GM18519 (cell line): ENCODE measurements at regions not wholly inside any gene's neighbourhood (a gene's known extent, or its start where the extent isn't known, plus 50 kb on each side); places are given as distances from the start of the nearest gene placed in this dataset.
A peak's percentile ranks its signal among the peaks of the same experiment; 100 is the strongest.

Source experiments
- ATAC-seq: cut with Tn5 transposase; IDR thresholded peaks from one replicate; pipeline ENCODE4 v1.9.1; 2021; ENCODE audit warnings: mild to moderate bottlenecking, moderate library complexity; ENCODE audit not compliant: unreplicated experiment, low FRiP score

- ATAC-seq, result no peak
Measured at GRCh38 chr2:215750763-215751162, 262.6 kb downstream of the MREG start.

DNA sequence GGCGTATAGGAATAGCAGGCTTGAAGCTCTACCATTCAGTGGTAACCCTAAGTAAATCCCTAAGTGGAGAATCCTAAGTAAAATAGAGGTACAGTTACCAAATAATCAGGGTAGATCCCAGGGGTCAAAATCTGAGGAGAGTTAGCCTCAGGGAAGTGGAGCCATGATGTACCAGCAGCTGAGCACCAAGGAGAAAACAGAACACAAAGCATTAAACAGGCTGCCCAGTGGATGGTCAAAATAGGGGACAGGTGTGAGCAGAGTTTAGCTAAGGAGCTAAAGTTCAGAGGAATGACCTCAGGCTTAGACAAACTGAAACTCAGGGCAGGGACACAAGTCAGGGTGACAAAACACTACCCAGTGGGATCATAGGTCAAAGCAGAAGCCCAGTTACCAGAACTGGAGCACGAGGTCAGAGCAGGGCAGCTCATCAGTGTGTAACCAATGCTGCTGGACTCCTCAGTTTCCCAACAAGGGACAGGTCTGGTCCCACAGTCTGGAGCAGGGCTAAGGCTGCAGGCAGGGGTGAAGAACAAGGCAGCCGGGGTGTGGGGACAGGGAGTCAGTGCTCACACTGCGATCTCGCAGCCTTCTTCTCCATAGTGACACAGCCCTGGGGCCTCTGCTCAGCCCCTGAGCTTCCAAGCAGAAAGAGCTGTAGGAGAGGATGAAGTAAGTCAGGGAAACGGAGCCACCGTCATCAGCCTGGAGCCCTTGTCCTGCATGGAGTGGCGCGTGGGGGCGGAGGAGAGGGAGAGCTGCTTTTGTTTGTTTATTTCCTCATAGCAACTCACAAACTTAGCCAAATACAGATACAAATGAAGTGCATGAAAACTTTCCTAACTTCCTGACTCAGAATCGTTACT lies 264.0 kb downstream of the MREG start:
- ATAC-seq, result no peak

GRCh38 chr2:215748446-215748845 lies 264.9 kb downstream of the MREG start:
- ATAC-seq, result no peak

GRCh38 chr2:215746887-215747615 lies 266.3 kb downstream of the MREG start:
- no peak for ATAC-seq

DNA sequence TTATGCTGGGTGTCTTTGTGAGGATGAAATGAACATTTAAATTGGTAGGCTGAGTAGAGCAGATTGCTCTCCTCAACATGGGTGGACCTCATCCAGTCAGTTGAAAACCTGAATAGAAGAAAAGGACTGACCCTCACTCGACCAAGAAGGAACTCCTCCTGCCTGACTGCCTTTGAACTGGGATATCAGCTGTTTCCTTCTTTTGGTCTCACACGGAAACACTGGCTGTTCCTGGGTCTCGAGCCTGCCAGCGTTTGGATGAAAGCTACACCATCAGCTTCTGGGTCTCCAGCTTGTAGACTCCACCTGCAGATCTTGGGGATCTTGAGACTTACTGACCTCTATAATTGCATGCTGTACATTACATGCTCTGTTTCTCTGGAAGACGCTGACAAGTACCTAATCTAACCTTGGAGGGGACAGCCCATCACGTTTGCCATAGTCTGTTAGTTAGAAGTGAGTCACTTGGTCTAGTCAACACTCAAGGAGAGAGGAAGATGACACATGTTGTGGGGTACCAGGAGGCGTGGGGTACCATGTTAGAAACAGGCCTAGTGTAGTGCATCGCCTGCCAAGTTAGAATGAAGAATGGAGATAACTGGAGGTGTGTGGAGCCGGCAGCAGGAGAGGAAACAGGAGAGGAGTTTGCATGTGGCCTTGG lies 267.0 kb downstream of the MREG start:
- ATAC-seq, result no peak

- ATAC-seq, result no peak
Measured at GRCh38 chr2:215745331-215745730, 268.0 kb downstream of the MREG start.

DNA sequence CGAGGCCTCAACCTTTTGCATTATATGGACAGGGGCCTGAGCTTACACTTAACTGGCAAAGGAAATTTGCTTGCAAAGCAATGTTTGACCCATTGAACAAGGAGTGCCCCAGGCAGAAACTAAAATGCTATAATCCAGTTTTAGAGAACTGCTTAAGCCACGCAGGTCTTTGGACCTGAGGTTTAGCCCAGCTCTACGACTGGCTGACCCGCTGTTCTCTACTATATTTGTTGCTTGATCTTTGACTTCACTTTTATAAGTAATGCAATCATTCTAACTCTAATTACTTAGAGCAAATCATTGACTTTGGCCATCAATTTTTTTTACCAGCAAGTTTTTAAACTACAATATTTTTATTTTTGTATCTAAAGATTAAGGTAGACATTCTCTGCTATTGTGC lies 268.8 kb downstream of the MREG start:
- no peak for ATAC-seq

DNA sequence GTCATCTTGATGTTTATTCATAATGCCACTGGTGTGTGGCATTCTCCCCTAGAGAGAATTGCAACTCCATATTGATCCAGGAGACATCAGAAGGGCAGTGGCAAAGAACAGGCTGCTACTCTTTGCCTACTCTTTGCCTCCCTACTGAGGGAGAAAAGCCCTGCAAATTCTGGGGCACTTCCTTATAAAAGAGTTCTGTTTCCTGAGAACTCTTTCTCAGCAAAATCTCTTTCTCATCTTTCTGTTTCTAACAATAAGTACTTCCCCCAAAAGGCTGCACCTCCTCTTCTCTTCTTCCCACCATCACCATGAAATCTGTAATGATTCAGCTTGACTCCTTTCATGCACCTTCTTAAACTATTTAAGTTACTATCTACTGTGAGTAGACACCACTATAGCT lies 270.3 kb downstream of the MREG start:
- ATAC-seq, result no peak

- no peak for ATAC-seq
Measured at GRCh38 chr2:215742021-215742420, 271.3 kb downstream of the MREG start.

DNA sequence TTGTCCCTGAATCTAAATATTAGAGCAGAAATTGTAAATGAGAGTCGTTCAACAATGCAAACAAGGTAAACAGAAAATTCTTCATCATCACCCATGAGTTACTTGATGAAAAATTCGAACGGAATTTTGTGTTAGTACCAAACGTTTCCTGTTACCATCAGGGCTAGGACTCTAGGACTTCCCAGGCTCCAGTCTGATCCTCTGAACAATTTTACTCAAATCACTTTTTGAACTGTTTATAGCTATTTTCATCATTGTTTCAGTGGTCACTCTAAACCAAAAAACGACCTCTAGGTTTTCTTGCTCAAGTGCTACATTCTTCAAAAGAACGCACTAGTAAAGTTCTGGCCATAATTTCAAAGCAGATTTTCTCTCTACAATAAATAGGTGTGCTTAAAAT lies 273.3 kb downstream of the MREG start:
- no peak for ATAC-seq

DNA sequence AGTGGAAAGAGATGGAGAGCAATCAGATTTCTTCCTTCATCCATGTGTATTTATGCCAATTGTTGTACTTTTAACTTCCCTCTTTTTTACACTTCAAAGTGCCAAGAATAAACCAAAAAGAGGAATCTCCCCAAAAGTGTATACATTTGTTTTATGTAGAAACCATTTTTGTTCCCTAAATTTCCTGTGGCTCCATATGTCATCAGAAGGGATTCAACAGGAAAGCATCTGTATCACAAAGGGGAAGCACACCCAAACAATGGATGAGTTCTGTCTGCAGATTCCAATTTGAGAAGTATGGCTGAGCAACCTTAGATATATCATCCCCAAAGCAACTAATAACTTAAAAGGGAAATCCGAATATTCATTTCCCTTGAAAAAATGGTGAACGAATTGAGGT lies 275.0 kb downstream of the MREG start:
- ATAC-seq, result no peak

- no peak for ATAC-seq
Measured at GRCh38 chr2:215737477-215737876, 275.9 kb downstream of the MREG start.

DNA sequence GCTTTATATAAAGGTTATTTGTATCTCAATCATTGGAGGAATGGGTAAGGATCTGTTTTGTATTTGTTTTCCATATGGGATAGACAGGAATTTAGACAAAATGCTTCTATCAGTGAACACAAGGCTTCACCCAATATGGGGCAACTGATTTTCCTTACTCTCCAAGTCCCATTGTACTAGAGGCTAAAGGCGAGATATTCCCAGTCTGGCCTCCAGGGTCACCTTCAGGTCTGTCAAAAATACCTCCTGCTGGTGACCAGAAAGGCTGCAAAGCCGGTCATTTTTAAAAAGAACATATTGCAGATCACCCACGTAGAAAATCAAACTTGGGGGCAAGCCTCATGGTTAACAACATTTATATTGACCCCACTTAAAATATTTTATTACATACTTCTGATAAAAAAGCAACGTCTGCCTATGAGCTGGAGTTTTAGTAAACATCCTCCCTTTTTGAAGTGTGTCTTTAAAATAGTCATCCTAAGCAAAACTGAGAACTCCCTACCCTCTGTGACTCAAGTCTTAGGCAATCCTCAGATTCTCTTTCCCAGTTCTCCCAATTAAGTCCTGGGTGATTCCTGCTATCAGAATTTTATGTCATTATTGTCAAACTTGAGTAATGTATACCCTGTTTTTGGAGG lies 276.6 kb downstream of the MREG start:
- no peak for ATAC-seq

- no peak for ATAC-seq
Measured at GRCh38 chr2:215731108-215731658, 282.2 kb downstream of the MREG start.

DNA sequence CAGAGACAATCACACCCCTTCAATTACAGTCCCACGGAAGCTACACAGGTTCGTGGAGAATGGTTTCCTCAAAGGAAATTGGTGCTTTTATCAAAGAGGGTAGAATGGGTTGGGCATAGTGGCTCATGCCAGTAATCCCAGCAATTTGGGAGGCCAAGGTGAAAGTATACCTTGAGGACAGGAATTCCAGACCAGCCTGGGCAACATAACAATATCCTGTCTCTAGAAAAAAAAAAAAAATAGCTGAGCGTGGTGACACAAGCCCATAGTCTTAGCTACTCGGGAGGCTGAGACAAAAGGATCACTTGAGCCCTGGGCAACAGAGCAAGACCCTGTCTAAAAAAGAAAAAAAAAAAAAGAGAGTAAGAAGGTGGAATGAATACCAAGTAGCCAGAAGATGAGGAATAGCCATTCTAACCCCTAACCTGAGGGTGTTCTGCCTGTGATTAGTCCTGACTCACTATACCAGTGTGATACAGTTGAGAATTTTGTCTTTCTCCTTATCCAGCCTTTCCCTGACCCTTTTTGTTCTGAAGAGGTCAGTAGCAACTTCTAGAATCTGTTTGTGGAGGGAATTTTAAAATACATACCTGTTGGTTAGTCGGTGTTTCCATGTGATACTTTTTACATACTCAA lies 283.2 kb downstream of the MREG start:
- ATAC-seq, result no peak

DNA sequence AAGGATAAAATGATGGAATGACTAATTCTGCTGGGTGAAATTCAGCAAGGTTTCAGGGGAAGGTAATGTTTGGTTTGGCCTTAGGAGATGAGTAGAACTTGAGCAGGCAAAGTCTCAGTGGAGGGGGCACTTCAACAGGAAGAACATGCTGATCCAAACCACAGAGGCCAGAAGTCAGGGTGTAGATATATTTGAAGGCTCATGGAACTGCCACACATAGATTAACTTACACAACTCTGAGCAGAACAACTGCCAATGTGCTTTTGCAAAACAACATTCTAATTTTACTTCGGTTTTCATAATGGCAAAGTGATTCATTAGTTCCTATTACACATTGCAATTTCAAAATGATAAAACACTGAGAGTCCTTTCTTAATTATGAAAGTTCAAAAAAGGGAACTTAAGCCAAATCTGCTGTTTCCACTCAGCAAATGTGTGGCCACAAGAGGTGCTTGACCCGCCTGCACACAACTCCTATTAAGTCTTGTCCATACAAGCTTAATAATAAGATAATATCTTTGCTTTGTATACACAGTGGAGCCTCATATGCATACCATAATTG lies 284.8 kb downstream of the MREG start:
- ATAC-seq, result peak; percentile 73

DNA sequence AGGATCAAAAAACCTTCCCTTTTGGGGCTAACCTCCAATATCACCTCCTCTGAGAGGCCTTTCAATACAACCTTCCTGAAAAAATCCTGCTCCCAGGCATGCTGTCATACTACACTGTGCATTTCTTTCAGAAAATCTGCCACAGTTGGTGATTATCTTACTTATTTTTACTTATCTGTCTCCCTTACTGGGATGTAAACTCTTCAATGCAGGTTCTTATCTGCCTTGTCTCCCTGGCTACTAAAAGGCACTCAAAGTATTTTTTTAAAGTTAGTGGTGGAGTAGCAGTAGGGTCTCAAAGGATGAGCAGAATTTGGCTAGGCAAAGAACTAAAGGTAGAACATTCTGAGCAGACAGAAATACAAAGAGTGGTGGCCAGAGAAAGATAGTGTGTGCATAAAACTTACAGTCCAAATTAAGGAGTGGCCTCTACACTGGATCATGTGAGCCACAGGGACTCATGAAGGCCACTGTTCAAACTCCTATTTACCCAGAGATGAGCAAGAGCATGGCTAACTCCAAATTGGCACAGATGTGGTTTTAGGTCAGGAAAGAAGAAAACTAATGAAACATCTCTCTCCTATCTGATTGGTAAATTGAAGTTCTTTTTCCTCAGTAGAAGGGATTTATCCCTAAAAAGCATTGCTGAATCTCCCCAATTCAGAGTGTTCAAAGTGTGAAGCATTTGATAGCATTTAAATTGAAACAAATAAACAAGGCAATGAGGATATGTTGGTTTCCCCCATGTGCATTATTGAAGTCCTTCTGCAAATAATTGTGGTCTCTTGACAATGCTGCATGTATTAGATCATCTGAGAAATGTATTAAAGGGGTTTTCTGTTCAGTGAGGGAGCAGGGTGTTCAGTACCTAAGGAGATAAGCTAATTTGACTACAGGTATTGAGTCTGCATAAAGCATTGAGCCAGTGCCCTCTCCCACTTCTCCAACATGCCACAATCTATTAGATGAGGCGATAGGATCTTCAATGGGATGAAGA lies 285.5 kb downstream of the MREG start:
- ATAC-seq, result no peak

DNA sequence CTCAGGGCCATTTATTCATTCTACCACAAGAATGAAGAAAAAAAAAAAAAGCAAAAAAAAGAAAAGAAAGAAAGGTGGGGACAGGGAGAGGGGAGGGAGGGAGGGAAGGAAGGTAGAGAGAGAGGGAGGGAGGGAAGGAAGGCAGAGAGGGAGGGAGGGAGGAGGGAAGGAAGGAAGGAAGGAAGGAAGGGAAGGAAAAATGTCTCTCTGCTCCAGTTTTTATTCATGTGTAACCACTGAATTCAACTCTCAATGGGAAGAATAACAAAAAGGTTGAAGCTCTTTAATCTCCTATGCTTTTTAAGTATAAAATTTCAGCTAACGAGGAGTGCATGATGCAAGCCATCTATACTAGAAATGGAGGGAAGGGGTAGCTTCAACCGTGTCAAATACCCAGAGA lies 287.3 kb downstream of the MREG start:
- ATAC-seq, result no peak

GRCh38 chr2:215724146-215724545 lies 288.3 kb upstream of the FN1 start:
- ATAC-seq, result no peak
